ENCODE measurements at regions not wholly inside any gene's neighbourhood (a gene's known extent, or its start where the extent isn't known, plus 50 kb on each side); places are given as distances from the start of the nearest gene placed in this dataset.

DNA sequence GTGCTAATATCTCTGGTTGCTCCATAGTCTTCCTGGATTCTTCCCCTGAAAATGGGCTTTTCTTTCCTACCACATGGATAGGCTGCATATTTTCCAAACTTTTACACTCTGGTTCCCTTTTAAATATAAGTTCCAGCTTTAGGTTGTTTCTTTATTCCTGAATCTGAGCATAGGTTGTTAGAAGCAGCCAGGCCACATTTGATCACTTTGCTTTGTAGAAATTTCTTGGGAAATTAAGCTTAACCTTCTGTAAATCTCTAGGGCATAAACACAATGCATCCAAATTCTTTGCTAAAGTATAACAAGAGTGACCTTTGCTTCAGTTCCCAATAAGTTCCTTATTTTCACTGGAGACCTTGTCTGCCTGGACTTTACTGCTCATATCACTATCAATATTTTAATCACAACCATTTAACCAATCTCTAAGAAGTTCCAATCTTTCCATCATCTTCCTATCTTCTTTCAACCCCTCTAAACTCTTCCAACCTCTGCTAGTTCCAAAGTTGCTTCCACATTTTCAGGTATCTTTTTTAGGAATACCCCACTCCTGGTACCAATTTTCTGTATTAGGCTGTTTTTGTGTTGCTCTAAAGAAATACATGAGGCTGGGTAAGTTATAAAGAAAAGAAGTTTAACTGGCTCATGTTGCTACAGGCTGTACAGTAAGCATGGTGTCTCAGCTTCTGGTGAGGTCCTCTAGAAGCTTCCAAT lies 389.6 kb upstream of the HS6ST1 start:
- no peak for DNase-seq (ENCODE audit: insufficient read length, low spot score, missing footprints)
- TF ChIP-seq, protein P1, sequence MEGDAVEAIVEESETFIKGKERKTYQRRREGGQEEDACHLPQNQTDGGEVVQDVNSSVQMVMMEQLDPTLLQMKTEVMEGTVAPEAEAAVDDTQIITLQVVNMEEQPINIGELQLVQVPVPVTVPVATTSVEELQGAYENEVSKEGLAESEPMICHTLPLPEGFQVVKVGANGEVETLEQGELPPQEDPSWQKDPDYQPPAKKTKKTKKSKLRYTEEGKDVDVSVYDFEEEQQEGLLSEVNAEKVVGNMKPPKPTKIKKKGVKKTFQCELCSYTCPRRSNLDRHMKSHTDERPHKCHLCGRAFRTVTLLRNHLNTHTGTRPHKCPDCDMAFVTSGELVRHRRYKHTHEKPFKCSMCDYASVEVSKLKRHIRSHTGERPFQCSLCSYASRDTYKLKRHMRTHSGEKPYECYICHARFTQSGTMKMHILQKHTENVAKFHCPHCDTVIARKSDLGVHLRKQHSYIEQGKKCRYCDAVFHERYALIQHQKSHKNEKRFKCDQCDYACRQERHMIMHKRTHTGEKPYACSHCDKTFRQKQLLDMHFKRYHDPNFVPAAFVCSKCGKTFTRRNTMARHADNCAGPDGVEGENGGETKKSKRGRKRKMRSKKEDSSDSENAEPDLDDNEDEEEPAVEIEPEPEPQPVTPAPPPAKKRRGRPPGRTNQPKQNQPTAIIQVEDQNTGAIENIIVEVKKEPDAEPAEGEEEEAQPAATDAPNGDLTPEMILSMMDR (IDR thresholded peaks at IDR 0.05; ENCODE audit: extremely low read depth, low read depth, low read length): no peak
- Histone ChIP-seq H3K36me3 (ENCODE audit: insufficient read depth, low read length) (no peaks in the 10 kb centered on the region), H3K4me2 (ENCODE audit: insufficient read depth, low read length) (no peak overlapping the region), H3K27ac (ENCODE audit: low read depth, low read length) (no peak overlapping the region), H4K20me1 (ENCODE audit: insufficient read depth, low read length) (no peaks in the 10 kb centered on the region), H3K4me1 (ENCODE audit: insufficient read depth, low read length) (no peaks in the 10 kb centered on the region), H3K79me2 (ENCODE audit: insufficient read depth, low read length) (no peaks in the 10 kb centered on the region), H2AFZ (ENCODE audit: low read length) (no peak overlapping the region), H3K9me3 (ENCODE audit: low read depth, low read length) (peaks cover 5% of the 10 kb centered on the region), H3K27me3 (ENCODE audit: insufficient read depth, low read length) (no peaks in the 10 kb centered on the region), H3K4me3 (ENCODE audit: insufficient read depth, low read length) (no peak overlapping the region)

DNA sequence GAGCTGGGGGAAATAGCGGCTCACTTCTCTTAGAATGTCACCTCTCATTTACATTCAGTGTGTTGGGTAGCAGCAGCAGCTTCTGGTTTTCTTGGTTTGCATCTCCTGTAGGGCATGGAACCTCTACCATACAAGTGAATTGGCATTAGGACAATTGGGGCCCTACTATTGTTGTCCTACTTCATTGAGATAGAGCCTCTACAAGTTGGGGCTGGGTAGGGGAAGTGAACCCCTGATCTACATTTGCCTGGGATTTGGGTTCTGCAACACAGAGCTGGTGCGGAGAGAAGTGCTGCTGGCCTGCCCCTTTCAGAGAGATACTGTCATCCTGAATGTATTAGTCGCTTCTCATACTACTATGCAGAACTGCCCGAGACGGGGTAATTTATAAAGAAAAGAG lies 391.6 kb upstream of the HS6ST1 start:
- no peaks in the 10 kb centered on the region for H3K4me1 ChIP-seq (ENCODE audit: insufficient read depth, low read length)
- no peaks in the 10 kb centered on the region for H4K20me1 ChIP-seq (ENCODE audit: insufficient read depth, low read length)
- no peaks in the 10 kb centered on the region for H3K36me3 ChIP-seq (ENCODE audit: insufficient read depth, low read length)
- peaks cover 5% of the 10 kb centered on the region for H3K9me3 ChIP-seq (ENCODE audit: low read depth, low read length)
- H3K4me2 ChIP-seq (ENCODE audit: insufficient read depth, low read length): no peak overlapping the region
- no peak for DNase-seq (ENCODE audit: insufficient read length, low spot score, missing footprints)
- no peak overlapping the region for H2AFZ ChIP-seq (ENCODE audit: low read length)
- TF ChIP-seq, protein P1 (IDR thresholded peaks at IDR 0.05; ENCODE audit: extremely low read depth, low read depth, low read length): no peak
- no peaks in the 10 kb centered on the region for H3K27me3 ChIP-seq (ENCODE audit: insufficient read depth, low read length)
- H3K4me3 ChIP-seq (ENCODE audit: insufficient read depth, low read length): no peak overlapping the region
- no peaks in the 10 kb centered on the region for H3K79me2 ChIP-seq (ENCODE audit: insufficient read depth, low read length)
- H3K27ac ChIP-seq (ENCODE audit: low read depth, low read length): no peak overlapping the region

DNA sequence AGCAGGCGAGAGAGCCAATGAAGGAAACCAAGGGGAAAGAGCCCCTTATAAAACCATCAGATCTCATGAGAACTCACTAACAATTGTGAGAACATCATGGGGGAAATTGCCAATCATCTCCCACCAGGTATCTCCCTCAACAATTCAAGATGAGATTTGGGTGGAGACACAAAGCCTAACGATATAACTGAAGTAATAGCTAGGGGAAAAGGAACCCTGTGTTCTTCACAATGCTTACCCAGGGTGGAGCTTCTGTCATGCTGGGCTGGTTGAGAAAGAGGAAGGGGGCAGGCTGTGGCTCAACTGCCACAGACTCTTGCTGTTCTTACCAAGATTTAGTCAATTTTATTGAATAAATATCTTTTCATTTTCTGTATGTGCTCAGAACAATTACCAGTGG lies 392.1 kb upstream of the HS6ST1 start:
- TF ChIP-seq, protein P1 (IDR thresholded peaks at IDR 0.05; ENCODE audit: extremely low read depth, low read depth, low read length): no peak
- H3K27me3 ChIP-seq (ENCODE audit: insufficient read depth, low read length): no peaks in the 10 kb centered on the region
- no peak overlapping the region for H2AFZ ChIP-seq (ENCODE audit: low read length)
- H3K27ac ChIP-seq (ENCODE audit: low read depth, low read length): no peak overlapping the region
- no peak overlapping the region for H3K4me2 ChIP-seq (ENCODE audit: insufficient read depth, low read length)
- H4K20me1 ChIP-seq (ENCODE audit: insufficient read depth, low read length): no peaks in the 10 kb centered on the region
- peaks cover 5% of the 10 kb centered on the region for H3K9me3 ChIP-seq (ENCODE audit: low read depth, low read length)
- H3K36me3 ChIP-seq (ENCODE audit: insufficient read depth, low read length): no peaks in the 10 kb centered on the region
- DNase-seq (ENCODE audit: insufficient read length, low spot score, missing footprints): no peak
- H3K4me3 ChIP-seq (ENCODE audit: insufficient read depth, low read length): no peak overlapping the region
- H3K79me2 ChIP-seq (ENCODE audit: insufficient read depth, low read length): no peaks in the 10 kb centered on the region
- H3K4me1 ChIP-seq (ENCODE audit: insufficient read depth, low read length): no peaks in the 10 kb centered on the region

DNA sequence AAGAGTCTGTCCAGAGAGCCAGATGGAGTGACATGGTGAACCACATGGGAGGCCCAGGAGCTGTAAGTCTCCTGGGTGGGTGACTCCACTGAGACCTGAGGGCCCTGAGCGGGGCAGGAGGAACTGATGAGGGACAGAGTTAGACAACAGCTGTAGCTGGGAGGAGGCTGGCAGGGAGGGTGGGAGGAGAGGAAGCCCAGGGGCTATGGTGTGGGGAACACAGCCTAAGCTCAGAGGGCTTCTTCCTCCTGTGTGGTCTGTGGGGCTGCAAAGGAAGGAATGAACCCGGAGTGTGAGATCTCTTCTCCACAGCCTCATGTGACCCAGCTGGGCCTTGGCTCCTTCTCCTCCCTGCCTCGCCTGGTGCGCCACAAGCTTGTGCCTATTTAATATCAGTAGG lies 395.6 kb upstream of the HS6ST1 start:
- Histone ChIP-seq H3K36me3 (ENCODE audit: insufficient read depth, low read length) (no peaks in the 10 kb centered on the region), H3K4me1 (ENCODE audit: insufficient read depth, low read length) (no peaks in the 10 kb centered on the region), H2AFZ (ENCODE audit: low read length) (no peak overlapping the region), H3K4me3 (ENCODE audit: insufficient read depth, low read length) (no peak overlapping the region), H3K79me2 (ENCODE audit: insufficient read depth, low read length) (no peaks in the 10 kb centered on the region), H3K9me3 (ENCODE audit: low read depth, low read length) (no peaks in the 10 kb centered on the region), H3K27ac (ENCODE audit: low read depth, low read length) (no peak overlapping the region), H3K27me3 (ENCODE audit: insufficient read depth, low read length) (no peaks in the 10 kb centered on the region), H4K20me1 (ENCODE audit: insufficient read depth, low read length) (no peaks in the 10 kb centered on the region), H3K4me2 (ENCODE audit: insufficient read depth, low read length) (no peak overlapping the region)
- DNase-seq (ENCODE audit: insufficient read length, low spot score, missing footprints): no peak
- TF ChIP-seq, protein P1 (IDR thresholded peaks at IDR 0.05; ENCODE audit: extremely low read depth, low read depth, low read length): no peak
